Loucy (cell line): ENCODE measurements at regions not wholly inside any gene's neighbourhood (a gene's known extent, or its start where the extent isn't known, plus 50 kb on each side); places are given as distances from the start of the nearest gene placed in this dataset.

Experiments used
- CTCF ChIP-seq: fragments of 200-600 bp; sonication (generic); conservative IDR thresholded peaks from 2 replicates; pipeline ENCODE4 v1.5.1; 2014; ENCODE audit warnings: mild to moderate bottlenecking, antibody characterized with exemption, low read length
- EZH2phosphoT487 ChIP-seq: fragments of 200-600 bp; IDR thresholded peaks from 2 replicates; pipeline ENCODE4 v1.6.1; 2018; ENCODE audit warnings: antibody characterized with exemption, mild to moderate bottlenecking, moderate library complexity, borderline replicate concordance

GRCh38 chr15:46960581-46960980, 756.7 kb upstream of the SEMA6D start:
- TF ChIP-seq CTCF (no peak), EZH2phosphoT487 (no peak)
